ENCODE measurements at regions not wholly inside any gene's neighbourhood (a gene's known extent, or its start where the extent isn't known, plus 50 kb on each side); places are given as distances from the start of the nearest gene placed in this dataset.
"Not testable (repeated sequence)": the region's sequence is repeated elsewhere in the genome, so short reads cannot be mapped to it uniquely, and the experiment has no call there.

DNA sequence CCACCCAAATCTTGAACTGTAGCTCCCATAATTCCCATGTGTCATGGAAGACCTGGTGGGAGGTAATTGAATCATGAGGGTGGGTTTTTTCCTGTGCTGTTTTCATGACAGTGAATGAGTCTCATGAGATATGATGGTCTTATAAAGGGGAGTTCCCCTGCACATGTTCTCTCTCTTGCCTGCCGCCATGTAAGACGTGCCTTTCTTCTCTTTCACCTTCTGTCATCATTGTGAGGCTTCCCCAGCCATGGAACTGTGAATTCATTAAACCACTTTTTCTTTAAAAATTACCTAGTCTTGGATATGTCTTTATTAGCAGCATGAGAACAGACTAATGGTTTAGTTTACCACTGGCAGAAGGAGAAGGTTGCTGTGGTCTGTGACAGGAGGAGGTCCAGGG, 111.5 kb upstream of the RAB18 start:
- intact Hi-C loops (cut with DNase I, micrococcal nuclease), result no loop called here
- DNase-seq (no peak), ATAC-seq (no peak)

DNA sequence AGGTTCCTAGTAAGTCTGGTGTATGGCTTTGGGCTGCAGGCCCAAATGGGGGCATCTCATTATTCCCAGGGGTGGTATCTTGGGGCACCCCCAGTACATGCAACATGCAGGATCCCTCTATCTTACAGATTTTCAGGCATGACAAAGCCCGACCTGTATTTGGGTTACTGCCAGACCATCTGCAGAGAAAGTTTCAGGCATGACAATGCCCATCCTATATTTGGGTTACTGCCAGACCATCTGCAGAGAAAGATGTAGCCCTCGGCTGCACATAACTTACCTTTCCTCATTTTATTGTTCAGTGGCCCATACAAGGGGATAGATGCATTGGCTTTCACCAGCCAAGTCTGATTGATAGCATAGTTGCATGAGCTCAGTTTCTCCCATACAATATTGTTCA, 112.2 kb upstream of the RAB18 start:
- intact Hi-C loops (cut with DNase I, micrococcal nuclease), result no loop called here
- DNase-seq (no peak), ATAC-seq (no peak)

- no peak for DNase-seq
- intact Hi-C loops (cut with DNase I, micrococcal nuclease), result no loop called here
- ATAC-seq, result no peak
These were observed 112.8 kb upstream of the RAB18 start for GRCh38 chr10:27391325-27391724.

GRCh38 chr10:27390681-27391080, 113.4 kb upstream of the RAB18 start:
- DNase-seq (no peak), ATAC-seq (no peak)
- intact Hi-C loops (cut with DNase I, micrococcal nuclease), result no loop called here

DNA sequence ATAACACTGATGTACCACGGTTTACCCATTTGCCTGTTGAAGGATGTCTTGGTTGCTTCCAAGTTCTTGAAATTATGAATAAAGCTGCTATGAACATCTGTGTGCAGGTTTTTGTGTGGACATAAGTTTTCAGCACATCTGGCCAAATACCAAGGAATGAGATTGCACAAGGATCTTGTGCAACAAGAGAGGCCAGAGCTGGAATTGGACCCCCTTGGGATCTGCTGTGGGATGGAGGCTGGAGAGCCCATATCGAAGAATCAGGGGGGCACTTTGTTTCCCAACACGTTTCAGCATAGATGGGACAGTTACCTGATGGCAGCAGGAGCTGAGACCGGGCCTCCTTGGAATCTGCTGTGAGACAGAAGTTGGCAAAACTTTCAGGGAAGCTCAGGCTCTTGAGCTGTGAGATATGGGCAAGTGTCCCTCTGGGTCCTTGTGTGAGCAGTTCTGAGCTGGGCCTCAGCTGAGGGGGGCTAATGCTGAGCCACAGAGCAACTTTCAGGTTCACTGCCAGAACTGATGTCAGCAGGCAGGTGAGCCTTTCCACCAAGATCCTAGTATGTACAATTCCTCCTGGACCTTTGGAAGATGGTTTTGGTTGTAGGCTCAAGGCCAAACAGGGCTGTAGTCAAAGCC, 115.2 kb upstream of the RAB18 start:
- intact Hi-C loops (cut with DNase I, micrococcal nuclease), result no loop called here
- DNase-seq (no peak), ATAC-seq (no peak)

- ATAC-seq (no peak), DNase-seq (no peak)
- intact Hi-C loops (cut with DNase I, micrococcal nuclease), result no loop called here
These were observed 120.2 kb upstream of the RAB18 start for GRCh38 chr10:27383595-27384542.

DNA sequence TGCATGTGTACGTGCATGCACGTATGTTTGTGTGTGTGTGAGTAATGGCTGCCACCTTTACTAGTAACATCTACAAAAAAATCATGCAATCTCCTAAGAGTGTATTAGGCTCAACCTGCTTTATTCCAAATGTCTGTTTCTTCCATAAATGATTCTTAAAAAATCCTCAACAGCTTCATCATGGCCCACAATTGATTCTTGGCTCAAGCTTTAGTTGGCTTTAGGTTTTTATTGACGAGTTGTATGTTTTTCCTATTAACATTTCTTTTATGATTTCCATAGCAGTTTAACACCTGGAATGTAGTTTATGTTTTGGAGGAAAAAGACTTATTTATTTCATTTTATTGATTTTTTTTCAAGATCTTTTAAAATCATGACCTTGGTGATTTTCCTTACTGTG, 121.9 kb upstream of the RAB18 start:
- intact Hi-C loops (cut with DNase I, micrococcal nuclease), result no loop called here
- no peak for ATAC-seq

DNA sequence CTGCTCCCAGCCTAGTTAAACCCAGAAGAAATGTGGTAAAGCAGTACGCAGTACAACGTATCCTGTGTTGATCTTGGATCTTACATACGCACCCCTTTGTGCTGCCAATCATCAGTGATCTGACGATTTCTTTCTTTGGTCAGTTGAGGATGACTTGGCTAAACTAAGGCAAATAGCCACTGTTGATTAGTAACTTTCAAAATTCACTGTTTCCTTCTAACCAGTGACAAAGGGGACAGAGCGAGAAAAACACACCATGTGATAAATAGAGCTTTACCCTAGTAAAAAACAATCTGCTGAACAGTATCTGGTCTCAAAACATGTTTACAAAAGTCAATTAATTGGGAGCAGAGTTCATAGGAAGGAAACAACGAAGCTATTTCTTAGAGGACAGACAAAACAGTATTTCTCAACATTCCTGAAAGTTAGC, 123.2 kb upstream of the RAB18 start:
- DNase-seq (no peak), ATAC-seq (no peak)
- intact Hi-C loops (cut with DNase I, micrococcal nuclease), result no loop called here

More for the DNA sequence above, 121.9 kb upstream of the RAB18 start:
- no peak for DNase-seq

DNA sequence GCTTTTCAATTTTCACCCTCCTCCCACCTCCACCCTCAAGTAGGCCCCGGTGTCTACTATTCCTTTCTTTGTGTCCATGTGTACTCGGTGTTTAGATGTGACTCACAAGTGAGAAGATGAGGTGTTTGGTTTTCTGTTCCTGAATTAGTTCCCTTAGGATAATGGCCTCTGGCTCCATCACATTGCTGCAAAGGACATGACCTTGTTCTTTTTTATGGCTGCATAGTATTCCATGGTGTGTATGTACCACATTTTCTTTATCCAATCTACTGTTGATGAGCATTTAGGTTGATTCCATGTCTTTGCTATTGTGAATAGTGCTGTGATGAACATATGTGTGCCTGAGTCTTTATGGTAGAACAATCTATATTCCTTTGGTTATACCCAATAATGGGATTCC, 125.1 kb upstream of the RAB18 start:
- intact Hi-C loops (cut with DNase I, micrococcal nuclease); DNase-seq; ATAC-seq: not testable (repeated sequence)

GRCh38 chr10:27373566-27374160, 130.4 kb upstream of the RAB18 start:
- intact Hi-C loops (cut with DNase I, micrococcal nuclease), result no loop called here
- no peak for ATAC-seq
- DNase-seq, result no peak

- ATAC-seq (no peak), DNase-seq (no peak)
- intact Hi-C loops (cut with DNase I, micrococcal nuclease), result no loop called here
These were observed 131.5 kb upstream of the ACBD5 start for GRCh38 chr10:27372095-27372494.

DNA sequence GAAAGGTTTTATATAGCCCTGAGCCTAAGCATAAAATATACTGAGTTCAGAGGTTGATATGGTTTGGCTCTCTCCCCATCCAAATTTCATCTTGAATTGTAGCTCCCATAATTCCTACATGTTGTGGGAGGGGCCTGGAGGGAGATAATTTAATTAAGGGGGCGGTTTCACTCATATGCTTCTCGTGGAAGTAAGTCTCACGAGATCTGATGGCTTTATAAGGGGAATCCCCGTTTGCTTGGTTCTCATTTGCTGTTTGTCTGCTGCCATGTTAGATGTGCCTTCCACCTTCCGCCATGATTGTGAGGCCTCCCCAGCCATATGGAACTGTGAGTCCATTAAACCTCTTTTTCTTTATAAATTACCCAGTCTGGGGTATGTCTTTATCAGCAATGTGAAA, 130.8 kb upstream of the ACBD5 start:
- ATAC-seq; intact Hi-C loops (cut with DNase I, micrococcal nuclease); DNase-seq: not testable (repeated sequence)

DNA sequence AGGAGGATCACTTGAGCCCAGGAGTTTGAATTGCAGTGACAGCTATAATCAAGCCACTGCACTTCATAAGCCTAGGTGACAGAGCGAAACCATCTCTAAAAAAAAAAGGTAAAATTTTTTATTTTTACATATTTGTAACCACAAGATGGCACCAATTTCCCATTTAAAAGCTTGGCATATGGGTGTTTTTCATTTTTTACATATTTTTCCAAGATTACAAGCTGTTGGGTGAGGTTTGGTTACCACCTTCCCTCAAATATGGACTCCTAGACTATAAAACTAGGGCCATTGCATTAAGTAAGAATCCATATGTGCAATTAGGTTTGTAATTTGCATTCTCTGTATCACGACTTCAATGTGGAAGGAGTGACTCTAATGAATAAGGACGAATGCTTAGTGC, 129.3 kb upstream of the ACBD5 start:
- DNase-seq (no peak), ATAC-seq (no peak)
- intact Hi-C loops (cut with DNase I, micrococcal nuclease), result loop anchor here in 1 of 2 donors (10.0 kb wide), 1 partner anchor 145 kb away; no protein-coding TSS in a partner anchor

GRCh38 chr10:27368706-27369105, 128.1 kb upstream of the ACBD5 start:
- intact Hi-C loops (cut with DNase I, micrococcal nuclease), result loop anchor here in 1 of 2 donors (10.0 kb wide), 1 partner anchor 144 kb away; no protein-coding TSS in a partner anchor

DNA sequence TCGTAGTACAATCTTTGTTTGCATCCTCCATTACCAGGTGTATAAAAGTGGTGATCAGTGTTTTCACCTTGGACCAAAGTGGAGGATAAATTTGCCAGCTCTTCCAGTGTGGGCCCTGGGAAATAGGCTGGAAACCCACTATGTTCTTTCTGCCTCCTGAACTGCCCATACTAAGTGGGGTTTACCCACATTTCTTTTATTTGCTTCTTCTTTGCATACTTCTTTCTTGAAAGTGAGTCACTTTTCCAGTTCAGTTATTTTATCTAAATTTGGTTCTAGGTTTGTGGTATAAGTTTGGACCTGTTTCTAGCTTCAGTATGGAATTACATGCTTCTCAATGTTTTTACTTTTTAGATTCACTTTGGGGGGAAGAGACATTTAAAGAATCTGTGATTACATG, 126.2 kb upstream of the ACBD5 start:
- intact Hi-C loops (cut with DNase I, micrococcal nuclease), result loop anchor here in 1 of 2 donors (10.0 kb wide), 1 partner anchor 142 kb away; no protein-coding TSS in a partner anchor
- DNase-seq (no peak), ATAC-seq (no peak)

More at GRCh38 chr10:27368706-27369105, 128.1 kb upstream of the ACBD5 start:
- DNase-seq (no peak), ATAC-seq (no peak)

DNA sequence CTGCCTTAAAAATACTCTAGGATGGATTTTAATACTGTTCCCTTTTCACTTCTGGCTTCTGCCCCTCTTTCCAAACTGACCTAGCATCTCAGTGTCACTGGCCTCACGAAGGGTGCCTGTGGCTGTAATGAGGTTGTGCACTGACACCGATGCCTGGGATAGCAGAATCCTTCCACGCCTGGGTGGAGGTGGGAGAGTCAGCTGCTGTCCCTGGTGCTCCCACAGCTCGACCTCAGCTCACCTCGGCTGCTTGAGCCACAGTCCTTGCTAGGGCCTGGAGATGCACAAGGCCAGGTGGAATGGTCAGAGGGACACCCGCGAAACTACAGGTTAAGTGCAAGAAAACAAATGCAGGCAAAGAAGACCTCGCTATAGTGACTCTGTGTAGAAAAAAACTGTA, 123.4 kb upstream of the ACBD5 start:
- DNase-seq, result no peak
- ATAC-seq, result no peak
- intact Hi-C loops (cut with DNase I, micrococcal nuclease), result loop anchor here in 1 of 2 donors (10.0 kb wide), 1 partner anchor 139 kb away; no protein-coding TSS in a partner anchor

DNA sequence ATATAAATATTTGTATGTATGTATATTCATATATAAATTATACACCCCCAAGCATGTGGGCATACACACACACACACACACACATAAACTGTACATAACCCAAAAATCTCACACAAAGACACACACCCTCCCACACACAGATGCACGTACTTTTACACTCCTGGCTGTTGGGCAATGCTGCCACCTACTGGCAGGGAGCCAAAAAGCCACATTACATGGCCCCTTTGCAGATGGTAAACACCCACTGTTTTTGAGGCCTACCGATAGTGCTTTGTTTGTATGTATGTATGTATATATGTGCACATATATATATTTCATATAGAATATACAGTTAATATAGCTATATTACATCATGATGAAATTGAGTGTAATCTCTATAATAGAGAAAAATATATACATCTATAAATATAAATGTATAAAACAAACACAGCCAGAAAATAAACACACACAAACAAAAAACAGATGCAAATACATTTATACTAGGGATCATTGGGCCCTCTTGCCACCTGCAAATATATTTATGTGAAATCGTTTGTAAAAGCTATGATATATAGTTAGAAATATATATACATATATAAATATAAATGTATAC, 120.1 kb upstream of the ACBD5 start:
- intact Hi-C loops (cut with DNase I, micrococcal nuclease), result loop anchor here in 1 of 2 donors (10.0 kb wide), 1 partner anchor 136 kb away; no protein-coding TSS in a partner anchor
- ATAC-seq (peak; percentile 90), DNase-seq (peak; percentile 59 to 78)

DNA sequence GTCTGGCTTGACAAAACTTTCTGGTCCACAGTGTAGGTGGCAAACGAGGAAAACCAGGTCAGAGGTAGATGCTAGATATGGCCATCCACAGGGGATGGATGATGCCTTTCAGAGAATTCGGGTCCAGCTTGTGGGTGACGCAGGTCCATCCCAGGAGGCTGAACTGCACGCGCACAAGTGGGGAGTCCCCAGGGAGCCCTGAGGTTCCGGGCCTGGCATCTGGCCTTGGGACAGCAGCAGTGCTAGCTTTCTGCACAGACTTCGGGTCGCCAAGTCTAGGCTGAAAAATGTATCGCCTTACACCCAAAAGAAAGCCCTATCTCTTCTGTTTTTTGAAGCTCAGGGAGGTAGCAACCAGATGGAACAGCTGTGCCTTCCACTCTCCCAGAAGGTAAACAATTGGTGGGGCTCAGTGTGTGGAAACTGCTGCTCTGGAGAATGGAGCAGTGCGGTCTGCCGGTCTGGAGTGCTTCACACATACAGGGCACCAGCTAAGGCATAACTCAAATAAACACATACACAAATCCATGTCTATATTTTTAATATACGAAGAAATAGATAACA, 119.3 kb upstream of the ACBD5 start:
- DNase-seq (no peak), ATAC-seq (no peak)
- intact Hi-C loops (cut with DNase I, micrococcal nuclease), result loop anchor here in 1 of 2 donors (10.0 kb wide), 1 partner anchor 135 kb away; no protein-coding TSS in a partner anchor

DNA sequence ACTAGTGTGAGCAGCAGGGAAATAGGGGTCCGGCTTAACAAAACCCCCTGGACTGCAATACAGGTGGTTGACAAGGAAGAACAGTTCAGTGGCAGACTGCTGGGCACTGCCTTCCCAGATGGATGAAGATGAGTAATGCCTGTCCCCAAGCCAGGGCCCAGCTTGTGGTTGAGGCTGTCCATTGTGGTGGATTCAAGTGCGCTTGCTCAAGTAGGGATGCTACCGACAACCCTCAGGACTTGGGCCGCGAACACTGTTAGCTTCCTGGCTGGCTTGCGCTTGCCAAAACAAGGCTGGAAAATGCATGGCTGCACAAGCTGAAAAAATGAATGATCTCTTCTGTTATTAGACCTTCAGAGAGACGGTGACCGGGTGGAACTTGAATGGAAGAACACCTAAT, 116.1 kb upstream of the ACBD5 start:
- intact Hi-C loops (cut with DNase I, micrococcal nuclease), result no loop called here
- no peak for DNase-seq
- ATAC-seq, result no peak
